OCI-LY3 (cell line): ENCODE measurements at regions not wholly inside any gene's neighbourhood (a gene's known extent, or its start where the extent isn't known, plus 50 kb on each side); places are given as distances from the start of the nearest gene placed in this dataset.

Source experiments
- H2AFZ ChIP-seq: fragments of 200-600, 300-600 bp; shearing (Covaris generic); 2 replicates; pipeline ENCODE4 v1.6.0; 2014; ENCODE audit warnings: antibody characterized with exemption, low read depth, low read length
- H3K27ac ChIP-seq: fragments of 200-600, 300-600 bp; sonication (generic); 2 replicates; pipeline ENCODE4 v1.5.1; 2014; ENCODE audit warnings: mild to moderate bottlenecking, low read length, moderate library complexity, mixed read lengths
- H3K27me3 ChIP-seq: fragments of 200-600, 300-600 bp; sonication (generic); 2 replicates; pipeline ENCODE4 v1.6.1; 2014; ENCODE audit warnings: low read depth, low read length, mixed read lengths
- H3K36me3 ChIP-seq: fragments of 200-600, 300-600 bp; sonication (generic); replicated peaks from 2 replicates; pipeline ENCODE3; 2014; ENCODE audit warnings: low read depth, low read length, mixed read lengths
- H3K4me1 ChIP-seq: fragments of 300-600, 200-600 bp; sonication (generic); 2 replicates; pipeline ENCODE4 v1.6.1; 2014; ENCODE audit warnings: low read length, mixed read lengths
- H3K4me2 ChIP-seq: fragments of 200-600, 300-600 bp; sonication (generic); 2 replicates; pipeline ENCODE4 v1.6.1; 2014; ENCODE audit warnings: low read length, mixed read lengths
- H3K4me3 ChIP-seq: fragments of 300-600, 200-600 bp; sonication (generic); 2 replicates; pipeline ENCODE4 v1.5.1; 2014; ENCODE audit warnings: antibody characterized with exemption, mild to moderate bottlenecking, low read length, moderate library complexity
- H3K79me2 ChIP-seq: fragments of 300-600, 200-600 bp; shearing (Covaris generic); 2 replicates; pipeline ENCODE4 v1.6.1; 2014; ENCODE audit warnings: mild to moderate bottlenecking, low read length, mixed read lengths
- H3K9ac ChIP-seq: fragments of 300-600, 200-600 bp; shearing (Covaris generic); 2 replicates; pipeline ENCODE4 v1.6.0; 2014; ENCODE audit warnings: mild to moderate bottlenecking, low read length, moderate library complexity
- H3K9me3 ChIP-seq: fragments of 200-600, 300-600 bp; shearing (Covaris generic); 2 replicates; pipeline ENCODE4 v1.6.1; 2014; ENCODE audit warnings: low read length, mixed read lengths; ENCODE audit not compliant: insufficient read depth
- H4K20me1 ChIP-seq: fragments of 200-600, 300-600 bp; sonication (generic); 2 replicates; pipeline ENCODE4 v1.6.1; 2016; ENCODE audit warnings: low read length, mixed read lengths; ENCODE audit not compliant: insufficient read depth
- EZH2phosphoT487 ChIP-seq: fragments of 200-600 bp; shearing (Covaris generic); IDR thresholded peaks from 2 replicates; pipeline ENCODE4 v1.6.1; 2018; ENCODE audit warnings: antibody characterized with exemption, mixed run types, low read depth
- TF ChIP-seq, protein P1 (sequence below): fragments of 200-600, 300-600 bp; sonication (generic); IDR thresholded peaks from 2 replicates; pipeline ENCODE4 v1.5.1; 2014; ENCODE audit warnings: antibody characterized with exemption, low read length, low read depth

DNA sequence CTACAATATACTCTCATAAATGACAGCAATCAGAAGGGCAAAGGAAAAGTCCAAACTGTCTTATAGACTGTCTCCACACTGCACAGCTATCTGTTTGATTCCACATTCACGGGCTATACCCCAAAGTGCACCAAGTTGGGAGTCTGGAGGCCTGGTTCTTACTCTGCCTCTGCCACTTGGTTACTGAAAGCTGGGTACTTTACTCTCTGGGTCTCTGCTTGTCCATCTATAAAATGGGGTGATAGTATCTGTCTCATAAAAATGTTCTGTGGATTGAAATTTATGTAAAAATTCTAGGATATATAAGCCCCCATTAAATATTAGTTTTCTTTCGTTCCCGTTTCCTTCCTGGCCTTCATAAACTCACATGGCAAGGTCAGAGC, 86.5 kb downstream of the CD164 start:
- Histone ChIP-seq H3K36me3 (no peaks in the 10 kb centered on the region), H3K9me3 (no peaks in the 10 kb centered on the region), H3K4me2 (no peak overlapping the region), H3K79me2 (no peaks in the 10 kb centered on the region), H3K4me3 (no peak overlapping the region), H3K27ac (no peak overlapping the region), H3K27me3 (no peaks in the 10 kb centered on the region), H4K20me1 (no peaks in the 10 kb centered on the region), H3K9ac (no peak overlapping the region), H2AFZ (no peak overlapping the region), H3K4me1 (peaks cover 7% of the 10 kb centered on the region)
- TF ChIP-seq, protein P1, sequence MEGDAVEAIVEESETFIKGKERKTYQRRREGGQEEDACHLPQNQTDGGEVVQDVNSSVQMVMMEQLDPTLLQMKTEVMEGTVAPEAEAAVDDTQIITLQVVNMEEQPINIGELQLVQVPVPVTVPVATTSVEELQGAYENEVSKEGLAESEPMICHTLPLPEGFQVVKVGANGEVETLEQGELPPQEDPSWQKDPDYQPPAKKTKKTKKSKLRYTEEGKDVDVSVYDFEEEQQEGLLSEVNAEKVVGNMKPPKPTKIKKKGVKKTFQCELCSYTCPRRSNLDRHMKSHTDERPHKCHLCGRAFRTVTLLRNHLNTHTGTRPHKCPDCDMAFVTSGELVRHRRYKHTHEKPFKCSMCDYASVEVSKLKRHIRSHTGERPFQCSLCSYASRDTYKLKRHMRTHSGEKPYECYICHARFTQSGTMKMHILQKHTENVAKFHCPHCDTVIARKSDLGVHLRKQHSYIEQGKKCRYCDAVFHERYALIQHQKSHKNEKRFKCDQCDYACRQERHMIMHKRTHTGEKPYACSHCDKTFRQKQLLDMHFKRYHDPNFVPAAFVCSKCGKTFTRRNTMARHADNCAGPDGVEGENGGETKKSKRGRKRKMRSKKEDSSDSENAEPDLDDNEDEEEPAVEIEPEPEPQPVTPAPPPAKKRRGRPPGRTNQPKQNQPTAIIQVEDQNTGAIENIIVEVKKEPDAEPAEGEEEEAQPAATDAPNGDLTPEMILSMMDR, result no peak
- no peak for TF ChIP-seq EZH2phosphoT487

DNA sequence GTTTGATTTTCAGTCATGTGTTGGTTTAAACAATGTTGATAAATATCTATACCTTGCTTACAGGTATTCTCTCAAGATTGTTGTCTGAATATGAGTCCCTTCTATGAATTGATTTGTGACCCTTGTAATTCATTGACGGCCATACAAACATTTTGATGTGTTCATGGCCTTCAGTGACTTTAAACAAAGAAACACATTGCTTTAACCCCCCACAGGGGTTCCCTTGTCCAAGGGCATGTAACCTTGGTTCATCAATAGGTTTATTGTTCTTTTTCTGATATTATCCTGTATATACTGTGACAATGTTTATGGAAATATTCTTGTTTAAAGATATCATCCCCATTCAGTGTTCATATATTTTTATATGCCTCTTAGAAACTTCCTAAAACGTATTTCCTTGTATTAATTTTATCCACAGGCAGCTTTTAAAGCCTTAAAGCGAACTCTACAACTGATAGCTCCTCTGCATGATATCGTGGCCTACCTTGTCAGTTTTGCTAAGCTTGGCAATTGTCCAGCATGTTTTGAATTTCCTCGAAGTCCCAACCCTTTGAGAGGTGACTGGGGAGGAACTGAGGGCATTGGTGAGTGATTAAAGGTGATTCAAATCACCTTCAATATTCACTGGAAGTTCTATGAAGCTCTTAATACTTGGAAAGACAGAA, 87.0 kb downstream of the CD164 start:
- H3K9ac ChIP-seq, result no peak overlapping the region
- H3K9me3 ChIP-seq, result no peaks in the 10 kb centered on the region
- H4K20me1 ChIP-seq, result no peaks in the 10 kb centered on the region
- H3K27ac ChIP-seq, result no peak overlapping the region
- H3K79me2 ChIP-seq, result no peaks in the 10 kb centered on the region
- no peak overlapping the region for H3K4me3 ChIP-seq
- H3K4me2 ChIP-seq, result no peak overlapping the region
- TF ChIP-seq, protein P1, result no peak
- TF ChIP-seq EZH2phosphoT487, result no peak
- H3K36me3 ChIP-seq, result no peaks in the 10 kb centered on the region
- peaks cover 7% of the 10 kb centered on the region for H3K4me1 ChIP-seq
- no peak overlapping the region for H2AFZ ChIP-seq
- H3K27me3 ChIP-seq, result no peaks in the 10 kb centered on the region

DNA sequence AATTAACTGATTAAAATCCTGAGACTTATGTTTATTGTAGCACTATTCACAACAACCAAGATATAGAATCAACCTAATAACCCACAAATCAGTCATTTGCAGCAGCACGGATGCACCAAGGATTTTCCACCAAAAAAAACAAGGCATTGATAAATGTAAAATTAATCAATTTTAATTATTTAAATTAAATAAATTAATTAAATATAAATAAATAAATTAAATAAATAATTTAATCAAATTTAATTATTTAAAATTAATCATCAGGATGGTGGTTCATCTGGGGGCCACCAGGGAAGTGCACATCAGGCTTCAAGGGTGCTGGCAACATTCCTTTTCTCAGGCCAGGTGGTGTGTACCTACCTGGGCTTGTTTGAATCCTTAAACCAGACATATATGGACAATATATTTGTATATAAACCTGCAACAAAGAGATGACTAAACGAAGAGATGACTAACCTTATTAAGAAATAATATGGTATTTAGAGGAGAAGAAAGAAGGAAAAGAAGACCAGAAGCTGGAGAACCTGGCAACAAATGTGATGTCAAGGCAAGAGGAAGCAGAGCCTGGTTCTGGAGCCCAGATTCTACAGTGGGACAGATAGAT, 89.2 kb downstream of the CD164 start:
- H4K20me1 ChIP-seq, result no peaks in the 10 kb centered on the region
- no peak for TF ChIP-seq EZH2phosphoT487
- TF ChIP-seq, protein P1, result no peak
- no peak overlapping the region for H2AFZ ChIP-seq
- no peaks in the 10 kb centered on the region for H3K36me3 ChIP-seq
- no peak overlapping the region for H3K4me3 ChIP-seq
- no peak overlapping the region for H3K4me2 ChIP-seq
- H3K27me3 ChIP-seq, result no peaks in the 10 kb centered on the region
- no peak overlapping the region for H3K9ac ChIP-seq
- no peaks in the 10 kb centered on the region for H3K79me2 ChIP-seq
- no peaks in the 10 kb centered on the region for H3K4me1 ChIP-seq
- H3K27ac ChIP-seq, result no peak overlapping the region
- no peaks in the 10 kb centered on the region for H3K9me3 ChIP-seq

DNA sequence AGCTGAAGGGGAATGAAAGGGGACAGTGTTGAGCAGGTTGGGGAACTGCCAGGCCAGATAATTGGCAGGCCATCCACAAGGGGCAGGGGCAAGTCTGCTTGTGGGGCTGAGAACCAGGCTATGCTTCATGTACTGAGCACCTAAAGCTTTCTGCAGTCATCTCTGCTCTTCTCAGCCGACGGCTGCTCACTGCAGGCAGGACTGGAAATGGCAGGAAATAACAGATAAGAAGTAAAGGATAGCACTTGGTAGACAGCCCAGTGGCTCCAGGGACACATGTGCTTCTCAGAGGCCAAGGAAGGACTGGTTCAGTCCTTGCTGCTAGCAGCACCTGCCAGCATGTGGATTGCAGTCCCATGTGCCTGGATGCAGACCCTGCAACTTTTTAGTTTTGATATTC, 89.8 kb downstream of the CD164 start:
- H3K9ac ChIP-seq, result no peak overlapping the region
- H4K20me1 ChIP-seq, result no peaks in the 10 kb centered on the region
- TF ChIP-seq EZH2phosphoT487, result no peak
- TF ChIP-seq, protein P1, result no peak
- no peaks in the 10 kb centered on the region for H3K9me3 ChIP-seq
- no peak overlapping the region for H3K27ac ChIP-seq
- no peak overlapping the region for H3K4me2 ChIP-seq
- no peaks in the 10 kb centered on the region for H3K4me1 ChIP-seq
- H3K36me3 ChIP-seq, result no peaks in the 10 kb centered on the region
- H2AFZ ChIP-seq, result no peak overlapping the region
- no peak overlapping the region for H3K4me3 ChIP-seq
- H3K79me2 ChIP-seq, result no peaks in the 10 kb centered on the region
- no peaks in the 10 kb centered on the region for H3K27me3 ChIP-seq
